Lung (tissue), 11 donors: ENCODE measurements at regions not wholly inside any gene's neighbourhood (a gene's known extent, or its start where the extent isn't known, plus 50 kb on each side); places are given as distances from the start of the nearest gene placed in this dataset.

Experiments used
- ATAC-seq: fragments of 200-7000 bp; cut with Tn5 transposase; one replicate; pipeline ENCODE4 v1.9.1; 2020; ENCODE audit warnings: moderate number of reproducible peaks; ENCODE audit not compliant: insufficient read depth, low FRiP score
- DNase-seq, 3 donors: peaks; one replicate each; pipeline ENCODE4 v3.0.0-alpha.2; 2013 to 2017
- H3K27ac ChIP-seq, 2 donors: one replicate each; pipeline ENCODE4 v1.5.1; 2013; ENCODE audit warnings: mild to moderate bottlenecking in 2 of 2, moderate library complexity in 2 of 2, control low read depth in 1 of 2, inconsistent platforms in 1 of 2, low read depth in 1 of 2, low read length in 1 of 2
- H3K27me3 ChIP-seq, 3 donors: one replicate each; pipeline ENCODE4 v1.5.1; 2013; ENCODE audit warnings: low read length in 2 of 3; ENCODE audit not compliant: control insufficient read depth in 3 of 3, insufficient read depth in 3 of 3
- H3K36me3 ChIP-seq, 4 donors: one replicate each; pipeline ENCODE4 v1.5.1; 2013; ENCODE audit warnings: low read length in 4 of 4, mild to moderate bottlenecking in 1 of 4, moderate library complexity in 1 of 4; ENCODE audit not compliant: control insufficient read depth in 4 of 4, insufficient read depth in 4 of 4
- H3K4me1 ChIP-seq, 5 donors: one replicate each; pipeline ENCODE4 v1.5.1; 2013; ENCODE audit warnings: low read length in 5 of 5, mild to moderate bottlenecking in 2 of 5, moderate library complexity in 1 of 5; ENCODE audit not compliant: control insufficient read depth in 5 of 5, insufficient read depth in 5 of 5
- H3K4me3 ChIP-seq: one replicate; pipeline ENCODE4 v1.5.1; 2013; ENCODE audit warnings: mild to moderate bottlenecking, control low read depth, moderate library complexity
- H3K9ac ChIP-seq, 2 donors: one replicate each; pipeline ENCODE4 v1.5.1; 2013; ENCODE audit warnings: low read length in 2 of 2, control low read depth in 1 of 2; ENCODE audit not compliant: insufficient read depth in 1 of 2
- H3K9me3 ChIP-seq, 4 donors: one replicate each; pipeline ENCODE4 v1.5.1; 2013; ENCODE audit warnings: low read length in 3 of 4, mild to moderate bottlenecking in 1 of 4, moderate library complexity in 1 of 4; ENCODE audit not compliant: control insufficient read depth in 4 of 4, insufficient read depth in 3 of 4
- WGBS, 2 donors: extraction: QIAGEN DNeasy Blood & Tissue Kit; methylation state at CpG; one replicate each; pipeline ENCODE4 v1.1.7; 2013; 5-methylcytosine and 5-hydroxymethylcytosine counted together
- TF ChIP-seq, protein P1 (sequence below): IDR thresholded peaks from 2 replicates; pipeline ENCODE4 v1.5.1; 2012; ENCODE audit warnings: mild to moderate bottlenecking; ENCODE audit errors: control extremely low read depth, extremely low read depth
- donor health status: control.
- donor health status: control.
- donor health status: Bipolar disorder and iron deficiency.
- donor health status: healthy.
- donor health status: DM: yes; HTN: yes; CAD: no.

DNA sequence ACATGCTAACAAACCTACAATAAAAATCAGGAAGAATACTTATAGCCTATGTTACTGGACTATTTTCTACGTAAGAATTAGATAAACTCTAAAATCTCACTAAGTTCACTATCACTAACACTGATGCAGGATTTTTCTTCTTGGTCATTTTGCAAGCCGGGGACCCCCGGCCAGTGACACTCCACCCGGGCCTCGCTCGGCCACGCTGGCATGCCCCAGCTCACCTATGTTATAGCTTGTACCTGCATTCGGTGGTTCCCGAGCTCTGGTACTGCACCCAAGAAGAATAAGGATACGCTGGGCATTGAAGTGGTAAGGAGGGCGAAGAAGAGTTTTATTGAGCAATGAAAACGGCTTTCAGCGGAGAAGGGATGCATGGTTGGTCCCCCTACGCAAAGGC, 245.3 kb upstream of the NBEA start:
- DNase-seq (no peak), ATAC-seq (no peak)
- H3K36me3 ChIP-seq = no peaks in the 10 kb centered on the region
- no peak overlapping the region for H3K4me3 ChIP-seq
- H3K27ac ChIP-seq = no peak overlapping the region
- WGBS, 2 donors = 94% methylated on average over 14 of the region's 14 CpGs
- H3K27me3 ChIP-seq = no peaks in the 10 kb centered on the region
- no peak overlapping the region for H3K9ac ChIP-seq
- H3K9me3 ChIP-seq = no peaks in the 10 kb centered on the region
- H3K4me1 ChIP-seq = peaks cover 0 to 6% (median 4%) of the 10 kb centered on the region in 5 donors
- TF ChIP-seq, protein P1, sequence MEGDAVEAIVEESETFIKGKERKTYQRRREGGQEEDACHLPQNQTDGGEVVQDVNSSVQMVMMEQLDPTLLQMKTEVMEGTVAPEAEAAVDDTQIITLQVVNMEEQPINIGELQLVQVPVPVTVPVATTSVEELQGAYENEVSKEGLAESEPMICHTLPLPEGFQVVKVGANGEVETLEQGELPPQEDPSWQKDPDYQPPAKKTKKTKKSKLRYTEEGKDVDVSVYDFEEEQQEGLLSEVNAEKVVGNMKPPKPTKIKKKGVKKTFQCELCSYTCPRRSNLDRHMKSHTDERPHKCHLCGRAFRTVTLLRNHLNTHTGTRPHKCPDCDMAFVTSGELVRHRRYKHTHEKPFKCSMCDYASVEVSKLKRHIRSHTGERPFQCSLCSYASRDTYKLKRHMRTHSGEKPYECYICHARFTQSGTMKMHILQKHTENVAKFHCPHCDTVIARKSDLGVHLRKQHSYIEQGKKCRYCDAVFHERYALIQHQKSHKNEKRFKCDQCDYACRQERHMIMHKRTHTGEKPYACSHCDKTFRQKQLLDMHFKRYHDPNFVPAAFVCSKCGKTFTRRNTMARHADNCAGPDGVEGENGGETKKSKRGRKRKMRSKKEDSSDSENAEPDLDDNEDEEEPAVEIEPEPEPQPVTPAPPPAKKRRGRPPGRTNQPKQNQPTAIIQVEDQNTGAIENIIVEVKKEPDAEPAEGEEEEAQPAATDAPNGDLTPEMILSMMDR = no peak

DNA sequence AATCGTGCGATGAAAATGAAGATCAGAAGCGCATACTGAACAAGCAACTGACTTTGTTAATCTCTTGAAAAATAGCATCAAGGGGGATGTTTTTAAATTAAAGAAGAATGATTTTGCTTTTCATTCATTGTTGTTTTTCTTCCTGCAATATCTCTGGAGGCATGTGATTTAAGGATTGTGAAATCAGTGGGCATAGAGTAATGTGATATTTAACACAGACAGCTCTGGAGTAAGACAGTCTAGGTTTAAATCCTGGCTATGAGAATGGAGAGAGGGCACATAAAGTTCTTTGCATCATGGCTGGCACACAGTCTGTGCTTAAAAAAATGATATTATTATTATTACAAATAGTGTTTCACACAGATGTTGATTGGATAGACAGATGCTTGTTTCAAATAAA, 243.1 kb upstream of the NBEA start:
- no peak for ATAC-seq
- peak in 2 of 3 donors; percentile 7 to 43 for DNase-seq
- no peaks in the 10 kb centered on the region for H3K27me3 ChIP-seq
- H3K4me3 ChIP-seq = no peak overlapping the region
- TF ChIP-seq, protein P1 = no peak
- H3K9me3 ChIP-seq = no peaks in the 10 kb centered on the region
- peaks cover 0 to 6% (median 4%) of the 10 kb centered on the region in 5 donors for H3K4me1 ChIP-seq
- no peak overlapping the region for H3K9ac ChIP-seq
- no peak overlapping the region for H3K27ac ChIP-seq
- no peaks in the 10 kb centered on the region for H3K36me3 ChIP-seq
- WGBS, 2 donors = 90% methylated on average over 3 of the region's 3 CpGs

DNA sequence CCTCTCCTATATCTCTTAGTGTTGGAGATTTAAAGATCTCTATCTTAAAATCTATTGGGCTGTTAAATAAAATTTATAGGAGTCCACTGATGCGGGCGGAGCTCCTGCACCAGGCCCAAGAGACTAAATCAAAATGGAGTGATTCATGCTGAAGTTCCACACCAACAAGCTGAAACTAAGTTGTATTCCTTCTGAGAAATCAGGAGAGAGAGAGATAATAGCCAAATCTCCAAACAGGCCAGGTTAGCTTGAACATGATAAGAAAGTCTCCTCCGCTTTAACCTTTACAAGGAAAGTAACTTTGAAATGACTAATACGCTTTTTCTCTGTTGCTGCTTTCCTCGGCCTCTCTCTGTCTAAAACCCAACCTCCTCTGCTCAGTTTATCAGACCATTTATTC, 241.9 kb upstream of the NBEA start:
- no peak for ATAC-seq
- Histone ChIP-seq H3K36me3 (no peaks in the 10 kb centered on the region), H3K27me3 (no peaks in the 10 kb centered on the region), H3K9ac (no peak overlapping the region), H3K27ac (no peak overlapping the region), H3K4me1 (peaks cover 0 to 6% (median 4%) of the 10 kb centered on the region in 5 donors), H3K4me3 (no peak overlapping the region), H3K9me3 (peaks cover 0 to 3% (median 0%) of the 10 kb centered on the region in 4 donors)
- TF ChIP-seq, protein P1 = no peak
- WGBS, 2 donors = 95 to 96% methylated on average over 5 of the region's 5 CpGs
- DNase-seq = no peak

DNA sequence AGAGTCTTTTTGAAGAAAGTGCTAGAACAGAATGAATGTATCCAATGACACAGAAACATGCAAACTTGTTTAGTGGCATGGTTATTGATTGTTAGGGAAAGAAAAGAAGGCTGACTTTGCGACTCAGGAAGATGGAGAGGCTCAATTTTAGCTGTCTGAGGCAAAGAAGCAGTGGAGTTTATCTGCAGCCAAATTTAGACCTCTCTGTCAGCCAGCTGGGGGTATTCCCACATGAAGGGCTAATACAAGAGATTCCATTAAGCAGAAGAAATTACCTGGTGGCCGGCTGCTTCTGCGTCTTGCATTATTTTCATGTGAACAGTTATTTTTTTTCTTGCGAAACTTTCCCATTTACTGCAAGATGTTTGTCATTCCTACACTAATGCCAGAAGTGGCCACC, 240.2 kb upstream of the NBEA start:
- peak; percentile 11 for ATAC-seq
- H3K4me3 ChIP-seq = no peak overlapping the region
- H3K36me3 ChIP-seq = no peaks in the 10 kb centered on the region
- no peaks in the 10 kb centered on the region for H3K27me3 ChIP-seq
- H3K9me3 ChIP-seq = peaks cover 0 to 5% (median 0%) of the 10 kb centered on the region in 4 donors
- peaks cover 0 to 6% (median 4%) of the 10 kb centered on the region in 5 donors for H3K4me1 ChIP-seq
- no peak for DNase-seq
- TF ChIP-seq, protein P1 = no peak
- WGBS, 2 donors = 86 to 93% methylated on average over 4 of the region's 4 CpGs
- no peak overlapping the region for H3K27ac ChIP-seq
- no peak overlapping the region for H3K9ac ChIP-seq
